ENCODE measurements at regions not wholly inside any gene's neighbourhood (a gene's known extent, or its start where the extent isn't known, plus 50 kb on each side); places are given as distances from the start of the nearest gene placed in this dataset.

DNA sequence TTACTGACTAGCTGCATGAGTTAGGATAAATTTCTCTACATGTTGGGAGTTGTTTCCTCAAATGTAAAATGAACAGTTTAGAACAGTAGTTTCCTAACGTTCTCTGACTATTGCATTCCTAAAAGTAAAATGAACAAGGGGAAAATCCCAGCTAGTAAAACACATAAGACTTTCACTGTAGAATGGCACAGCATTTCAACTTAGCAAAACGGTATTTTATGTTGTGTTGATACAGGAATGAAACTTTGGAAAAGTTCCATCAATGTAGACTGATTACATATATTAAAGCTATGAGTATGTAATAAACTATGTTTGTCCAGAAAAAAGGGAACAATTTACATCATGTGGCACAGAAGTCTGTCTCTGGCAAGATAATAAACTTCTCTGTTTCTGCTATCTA lies 297.4 kb upstream of the EPHA3 start:
- Histone ChIP-seq H2AFZ (ENCODE audit: low read depth, low read length) (no peak overlapping the region), H4K20me1 (ENCODE audit: insufficient read depth) (no peaks in the 10 kb centered on the region), H3K4me2 (ENCODE audit: low read length) (no peak overlapping the region)

GRCh38 chr3:88810455-88810854 lies 297.0 kb upstream of the EPHA3 start:
- TF ChIP-seq TAF1 (IDR thresholded peaks at IDR 0.05; ENCODE audit: low read depth) (no peak), EZH2 (IDR thresholded peaks at IDR 0.05; ENCODE audit: borderline replicate concordance, insufficient read depth, low read length, poor library complexity, severe bottlenecking) (no peak), MXI1 (conservative IDR thresholded peaks at IDR 0.05; ENCODE audit: poor library complexity, severe bottlenecking) (no peak), RAD21 (conservative IDR thresholded peaks at IDR 0.05) (no peak), EP300 (conservative IDR thresholded peaks at IDR 0.05; ENCODE audit: poor library complexity, severe bottlenecking) (no peak), SMC3 (conservative IDR thresholded peaks at IDR 0.05; ENCODE audit: poor library complexity) (no peak), POLR2AphosphoS5 (IDR thresholded peaks at IDR 0.05) (no peak)
- TF ChIP-seq, protein P1, sequence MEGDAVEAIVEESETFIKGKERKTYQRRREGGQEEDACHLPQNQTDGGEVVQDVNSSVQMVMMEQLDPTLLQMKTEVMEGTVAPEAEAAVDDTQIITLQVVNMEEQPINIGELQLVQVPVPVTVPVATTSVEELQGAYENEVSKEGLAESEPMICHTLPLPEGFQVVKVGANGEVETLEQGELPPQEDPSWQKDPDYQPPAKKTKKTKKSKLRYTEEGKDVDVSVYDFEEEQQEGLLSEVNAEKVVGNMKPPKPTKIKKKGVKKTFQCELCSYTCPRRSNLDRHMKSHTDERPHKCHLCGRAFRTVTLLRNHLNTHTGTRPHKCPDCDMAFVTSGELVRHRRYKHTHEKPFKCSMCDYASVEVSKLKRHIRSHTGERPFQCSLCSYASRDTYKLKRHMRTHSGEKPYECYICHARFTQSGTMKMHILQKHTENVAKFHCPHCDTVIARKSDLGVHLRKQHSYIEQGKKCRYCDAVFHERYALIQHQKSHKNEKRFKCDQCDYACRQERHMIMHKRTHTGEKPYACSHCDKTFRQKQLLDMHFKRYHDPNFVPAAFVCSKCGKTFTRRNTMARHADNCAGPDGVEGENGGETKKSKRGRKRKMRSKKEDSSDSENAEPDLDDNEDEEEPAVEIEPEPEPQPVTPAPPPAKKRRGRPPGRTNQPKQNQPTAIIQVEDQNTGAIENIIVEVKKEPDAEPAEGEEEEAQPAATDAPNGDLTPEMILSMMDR (IDR thresholded peaks at IDR 0.05; ENCODE audit: poor library complexity, severe bottlenecking), result no peak
- TF ChIP-seq, protein P2, sequence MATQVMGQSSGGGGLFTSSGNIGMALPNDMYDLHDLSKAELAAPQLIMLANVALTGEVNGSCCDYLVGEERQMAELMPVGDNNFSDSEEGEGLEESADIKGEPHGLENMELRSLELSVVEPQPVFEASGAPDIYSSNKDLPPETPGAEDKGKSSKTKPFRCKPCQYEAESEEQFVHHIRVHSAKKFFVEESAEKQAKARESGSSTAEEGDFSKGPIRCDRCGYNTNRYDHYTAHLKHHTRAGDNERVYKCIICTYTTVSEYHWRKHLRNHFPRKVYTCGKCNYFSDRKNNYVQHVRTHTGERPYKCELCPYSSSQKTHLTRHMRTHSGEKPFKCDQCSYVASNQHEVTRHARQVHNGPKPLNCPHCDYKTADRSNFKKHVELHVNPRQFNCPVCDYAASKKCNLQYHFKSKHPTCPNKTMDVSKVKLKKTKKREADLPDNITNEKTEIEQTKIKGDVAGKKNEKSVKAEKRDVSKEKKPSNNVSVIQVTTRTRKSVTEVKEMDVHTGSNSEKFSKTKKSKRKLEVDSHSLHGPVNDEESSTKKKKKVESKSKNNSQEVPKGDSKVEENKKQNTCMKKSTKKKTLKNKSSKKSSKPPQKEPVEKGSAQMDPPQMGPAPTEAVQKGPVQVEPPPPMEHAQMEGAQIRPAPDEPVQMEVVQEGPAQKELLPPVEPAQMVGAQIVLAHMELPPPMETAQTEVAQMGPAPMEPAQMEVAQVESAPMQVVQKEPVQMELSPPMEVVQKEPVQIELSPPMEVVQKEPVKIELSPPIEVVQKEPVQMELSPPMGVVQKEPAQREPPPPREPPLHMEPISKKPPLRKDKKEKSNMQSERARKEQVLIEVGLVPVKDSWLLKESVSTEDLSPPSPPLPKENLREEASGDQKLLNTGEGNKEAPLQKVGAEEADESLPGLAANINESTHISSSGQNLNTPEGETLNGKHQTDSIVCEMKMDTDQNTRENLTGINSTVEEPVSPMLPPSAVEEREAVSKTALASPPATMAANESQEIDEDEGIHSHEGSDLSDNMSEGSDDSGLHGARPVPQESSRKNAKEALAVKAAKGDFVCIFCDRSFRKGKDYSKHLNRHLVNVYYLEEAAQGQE (IDR thresholded peaks at IDR 0.05; ENCODE audit: borderline replicate concordance), result no peak
- no peak overlapping the region for H3K27ac ChIP-seq (ENCODE audit: low read length)

More for the DNA sequence above, 297.4 kb upstream of the EPHA3 start:
- TF ChIP-seq EP300 (conservative IDR thresholded peaks at IDR 0.05; ENCODE audit: poor library complexity, severe bottlenecking), result no peak
- no peak for TF ChIP-seq RAD21 (conservative IDR thresholded peaks at IDR 0.05)
- TF ChIP-seq, protein P1 (IDR thresholded peaks at IDR 0.05; ENCODE audit: poor library complexity, severe bottlenecking), result no peak
- no peak for TF ChIP-seq MXI1 (conservative IDR thresholded peaks at IDR 0.05; ENCODE audit: poor library complexity, severe bottlenecking)
- TF ChIP-seq POLR2AphosphoS5 (IDR thresholded peaks at IDR 0.05), result no peak
- TF ChIP-seq EZH2 (IDR thresholded peaks at IDR 0.05; ENCODE audit: borderline replicate concordance, insufficient read depth, low read length, poor library complexity, severe bottlenecking), result no peak
- TF ChIP-seq, protein P2 (IDR thresholded peaks at IDR 0.05; ENCODE audit: borderline replicate concordance), result no peak
- no peak for TF ChIP-seq SMC3 (conservative IDR thresholded peaks at IDR 0.05; ENCODE audit: poor library complexity)
- TF ChIP-seq TAF1 (IDR thresholded peaks at IDR 0.05; ENCODE audit: low read depth), result no peak
- Histone ChIP-seq H3K4me3 (ENCODE audit: low read length) (no peak overlapping the region), H3K36me3 (ENCODE audit: insufficient read depth, low read length) (no peaks in the 10 kb centered on the region), H3K9me3 (ENCODE audit: low read length) (no peaks in the 10 kb centered on the region), H3K9me2 (ENCODE audit: insufficient read depth, low read length) (no peaks in the 10 kb centered on the region), H3K27ac (ENCODE audit: low read length) (no peak overlapping the region), H3F3A (ENCODE audit: insufficient read depth, low read length, poor library complexity, severe bottlenecking) (no peaks in the 10 kb centered on the region), H3K9ac (ENCODE audit: low read length) (no peak overlapping the region), H3K79me2 (replicated peaks; ENCODE audit: insufficient read depth, low read length) (no peaks in the 10 kb centered on the region), H3K27me3 (ENCODE audit: insufficient read depth, low read depth, low read length) (no peaks in the 10 kb centered on the region)

More at GRCh38 chr3:88810455-88810854, 297.0 kb upstream of the EPHA3 start:
- H2AFZ ChIP-seq (ENCODE audit: low read depth, low read length), result no peak overlapping the region
- no peak overlapping the region for H3K9ac ChIP-seq (ENCODE audit: low read length)
- no peaks in the 10 kb centered on the region for H3K79me2 ChIP-seq (replicated peaks; ENCODE audit: insufficient read depth, low read length)
- no peaks in the 10 kb centered on the region for H3K27me3 ChIP-seq (ENCODE audit: insufficient read depth, low read depth, low read length)
- no peaks in the 10 kb centered on the region for H3K9me2 ChIP-seq (ENCODE audit: insufficient read depth, low read length)
- H3K9me3 ChIP-seq (ENCODE audit: low read length), result no peaks in the 10 kb centered on the region
- no peak overlapping the region for H3K4me2 ChIP-seq (ENCODE audit: low read length)
- no peak overlapping the region for H3K4me3 ChIP-seq (ENCODE audit: low read length)
- no peaks in the 10 kb centered on the region for H3F3A ChIP-seq (ENCODE audit: insufficient read depth, low read length, poor library complexity, severe bottlenecking)
- H4K20me1 ChIP-seq (ENCODE audit: insufficient read depth), result no peaks in the 10 kb centered on the region
- no peaks in the 10 kb centered on the region for H3K36me3 ChIP-seq (ENCODE audit: insufficient read depth, low read length)

Measured in neural cell (in vitro differentiated cells).